Suppressor macrophage treated with lipopolysaccharide for 4 hours (primary cell): ENCODE measurements at regions not wholly inside any gene's neighbourhood (a gene's known extent, or its start where the extent isn't known, plus 50 kb on each side); places are given as distances from the start of the nearest gene placed in this dataset.

Experiments
- DNase-seq: peaks from one replicate; pipeline ENCODE4 v3.0.0-alpha.2; 2020

DNA sequence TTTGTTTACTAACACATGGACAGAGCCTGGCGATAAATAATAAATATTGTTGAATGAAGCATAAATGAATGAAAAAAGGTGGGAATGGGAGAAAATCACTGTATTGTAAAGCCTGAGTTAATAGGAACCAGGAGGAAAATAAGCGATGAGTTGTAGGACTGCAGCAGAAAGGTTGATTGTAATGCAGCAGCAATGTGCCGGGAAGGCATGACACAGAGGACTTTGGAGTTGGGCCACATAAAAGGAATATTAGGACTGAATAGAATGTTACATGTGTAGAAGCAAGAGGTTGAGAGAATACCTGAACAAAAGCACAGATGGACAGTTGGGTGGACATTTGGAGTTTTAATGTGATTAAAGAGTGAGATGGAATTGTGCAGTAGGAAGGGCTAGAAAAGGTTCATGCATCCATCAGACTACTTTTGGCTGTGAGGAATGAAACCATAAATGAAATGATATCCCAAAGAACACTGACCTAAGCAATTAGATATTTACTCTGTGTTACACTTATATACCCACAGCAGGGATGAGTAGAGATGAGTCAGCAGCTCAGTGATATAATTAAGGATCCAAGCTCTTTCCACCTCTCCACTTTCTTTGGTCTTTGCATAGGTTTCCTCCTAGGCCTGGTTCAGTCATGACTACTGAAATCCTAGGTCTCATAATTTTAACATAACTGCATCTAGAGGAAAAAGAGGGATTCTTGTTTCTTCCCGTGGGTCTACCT is 55.4 kb downstream of the CCER1 start:
- DNase-seq, result no peak

DNA sequence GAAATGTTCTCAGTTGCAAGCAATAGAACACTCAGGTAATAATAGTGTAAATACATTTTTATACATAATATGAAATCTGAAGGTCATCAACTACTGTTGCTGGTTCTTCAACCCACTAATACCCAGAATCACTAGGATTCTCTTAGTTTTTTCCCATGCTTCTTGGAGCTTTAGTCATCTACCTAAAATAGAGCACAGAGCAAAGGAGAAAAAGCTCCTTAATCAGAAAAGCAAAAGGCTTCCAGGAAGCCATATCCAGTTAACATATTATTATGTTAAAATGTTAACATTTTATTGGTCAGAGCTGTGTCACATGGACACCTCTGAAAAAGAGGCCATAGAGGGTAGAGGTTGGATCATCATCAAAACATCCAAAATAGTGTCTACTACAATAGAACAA is 57.0 kb downstream of the CCER1 start:
- no peak for DNase-seq

DNA sequence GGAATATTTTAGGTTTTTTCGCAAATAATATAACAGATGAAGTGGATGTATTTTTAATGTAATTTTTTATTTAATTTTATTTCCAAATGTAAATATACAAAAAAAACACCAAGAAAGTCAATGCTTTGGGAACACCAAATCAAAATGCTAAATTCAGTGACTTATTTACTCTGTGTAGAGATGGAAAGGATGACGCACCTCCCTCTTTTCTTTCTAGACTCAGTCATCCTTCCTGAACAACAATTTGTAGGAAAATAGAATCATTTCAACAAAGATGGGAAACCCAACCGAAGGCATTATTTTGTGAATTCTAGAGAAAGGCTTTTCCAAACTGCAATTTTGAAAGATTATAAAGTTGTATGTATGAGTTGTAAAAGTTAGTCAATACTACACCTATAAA is 57.7 kb downstream of the CCER1 start:
- no peak for DNase-seq

DNA sequence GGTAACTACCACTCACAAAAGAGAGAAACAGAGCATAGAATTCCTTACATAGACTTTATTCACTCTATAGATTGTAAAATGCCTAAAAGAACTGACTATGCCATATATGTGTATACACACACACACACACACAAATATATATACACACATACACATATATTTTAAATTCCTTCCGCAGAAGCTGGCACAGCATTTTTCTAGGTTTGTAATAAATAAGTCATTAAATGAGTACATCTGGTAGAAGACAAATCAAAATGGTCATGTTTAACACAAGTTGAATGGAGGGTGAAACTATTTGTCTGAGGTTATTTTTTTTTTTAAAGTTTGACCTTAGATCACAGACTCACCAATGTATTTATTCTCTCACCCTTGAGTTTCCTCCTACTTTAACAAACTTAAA is 58.2 kb downstream of the CCER1 start:
- DNase-seq, result no peak

DNA sequence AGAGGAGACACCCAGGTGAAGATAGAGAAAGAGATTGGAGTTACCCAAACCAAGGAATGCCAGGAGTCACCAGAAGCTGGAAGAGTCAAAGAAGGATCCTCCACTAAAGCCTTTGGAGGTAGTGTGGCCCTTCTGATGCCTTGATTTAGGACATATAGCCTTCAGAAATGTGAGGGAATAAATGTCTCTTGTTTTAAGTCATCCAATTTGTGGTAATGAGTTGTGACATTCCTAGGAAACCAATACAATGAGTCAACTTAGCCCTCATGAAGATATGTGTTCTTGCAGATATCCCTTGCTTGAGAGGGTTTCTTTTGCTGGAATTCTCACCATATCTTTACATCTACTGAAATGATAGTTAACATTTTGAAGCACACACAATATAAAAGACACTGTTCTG is 58.8 kb downstream of the CCER1 start:
- DNase-seq, result no peak

DNA sequence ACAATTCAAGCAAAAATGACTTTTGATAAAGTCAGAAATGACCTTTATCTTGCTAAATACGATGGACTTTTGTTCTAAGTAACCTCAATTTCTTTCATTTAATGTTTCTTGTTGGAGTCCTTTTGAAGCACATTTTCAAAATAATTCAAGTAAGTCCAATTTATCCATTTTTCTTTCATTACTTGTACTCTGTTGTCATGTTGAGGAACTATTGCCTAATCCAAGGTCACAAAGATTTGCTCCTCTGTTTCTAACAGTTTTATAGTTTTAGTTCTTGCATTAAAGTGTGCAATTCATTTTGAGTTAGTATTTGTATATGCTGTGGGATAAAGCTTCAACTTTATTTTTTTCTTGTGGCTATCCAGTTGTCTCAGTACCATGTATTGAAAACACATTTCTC is 66.7 kb downstream of the CCER1 start:
- no peak for DNase-seq

DNA sequence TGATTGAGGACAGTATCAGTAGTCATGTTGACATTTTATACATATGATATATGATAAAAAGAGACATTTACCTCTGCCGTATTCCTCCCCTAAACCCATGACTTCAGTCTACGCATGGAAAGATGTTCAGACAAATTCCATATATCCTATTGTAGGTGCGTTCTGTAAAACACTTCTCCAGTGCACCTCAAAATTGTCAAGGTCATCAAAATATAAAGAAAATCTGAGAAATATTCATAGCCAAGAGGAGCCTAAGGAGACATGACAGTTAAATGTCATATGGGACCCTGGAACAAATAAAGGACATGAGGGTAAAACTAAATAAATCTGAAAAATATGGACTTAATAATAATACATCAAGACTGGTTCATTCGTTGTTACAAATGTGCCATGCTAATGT is 71.5 kb downstream of the CCER1 start:
- DNase-seq, result no peak

DNA sequence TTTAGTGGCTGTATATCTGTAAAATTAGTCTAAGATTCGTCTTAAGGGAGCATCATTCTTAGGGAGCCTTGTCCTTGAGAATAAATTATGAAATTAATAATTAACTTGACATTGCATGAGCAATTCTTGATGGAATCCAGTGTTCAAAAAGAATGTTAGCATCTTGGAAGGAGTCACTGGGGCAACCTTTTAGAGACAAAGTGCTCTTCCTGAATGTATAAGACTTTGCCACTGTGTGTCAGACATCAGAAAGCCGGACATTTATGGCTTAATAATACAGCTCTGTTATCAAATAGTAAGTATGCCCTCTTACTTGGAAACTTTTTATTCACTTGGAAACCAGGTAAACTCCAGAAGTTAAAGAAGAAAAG is 83.3 kb downstream of the CCER1 start:
- DNase-seq, result no peak

DNA sequence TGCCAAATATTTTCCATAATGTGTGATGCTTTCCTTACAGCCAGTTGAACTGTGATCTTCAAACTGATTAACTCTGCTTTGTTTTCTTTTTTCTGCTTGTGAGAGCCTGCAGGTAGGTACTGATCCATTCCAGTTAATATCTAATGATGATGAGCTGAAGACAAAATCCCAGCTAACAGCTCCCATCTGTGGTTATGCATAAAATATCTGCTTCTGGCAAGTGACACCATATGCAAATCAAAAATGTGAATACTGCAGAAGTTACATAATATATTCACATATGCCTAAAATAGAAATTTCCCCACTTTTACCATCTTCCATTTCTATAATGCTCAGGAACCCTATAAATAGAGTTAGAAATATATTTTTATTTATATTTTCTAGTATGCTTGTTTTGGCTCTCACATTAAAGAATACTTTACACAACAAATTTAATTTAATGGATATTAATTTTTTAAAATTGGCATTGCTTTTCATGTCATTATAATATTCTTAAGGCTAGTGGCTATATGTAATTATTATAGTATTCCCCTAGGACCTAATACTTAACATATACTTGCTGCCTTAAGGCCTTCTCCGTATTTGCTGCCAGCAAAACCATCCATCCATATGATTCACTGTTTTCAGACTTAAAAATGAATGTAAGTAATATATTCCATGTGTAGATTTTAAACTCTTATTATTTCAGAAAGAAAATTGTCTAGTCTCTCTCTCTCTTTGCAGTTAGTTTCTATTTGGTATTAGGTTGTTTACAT is 83.8 kb downstream of the CCER1 start:
- DNase-seq, result no peak

DNA sequence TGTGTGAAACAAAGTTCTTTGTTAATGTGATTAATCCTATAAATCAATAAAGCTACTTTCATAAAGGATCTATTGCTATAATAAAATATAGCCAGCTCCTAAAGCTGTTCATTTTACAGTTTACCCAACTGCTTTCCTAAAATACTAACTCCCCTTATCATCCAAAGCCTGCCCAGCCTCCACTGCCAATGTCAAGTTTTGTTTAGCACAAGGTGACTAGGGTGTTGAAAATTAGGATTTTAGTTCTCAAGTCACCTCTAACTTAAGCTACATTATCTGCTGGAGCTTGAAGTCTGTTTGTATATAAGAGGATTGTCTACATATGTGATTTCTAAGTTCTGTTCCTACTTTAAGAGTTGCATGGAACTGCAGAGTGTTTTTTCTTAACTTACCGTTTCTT is 86.3 kb downstream of the CCER1 start:
- no peak for DNase-seq

DNA sequence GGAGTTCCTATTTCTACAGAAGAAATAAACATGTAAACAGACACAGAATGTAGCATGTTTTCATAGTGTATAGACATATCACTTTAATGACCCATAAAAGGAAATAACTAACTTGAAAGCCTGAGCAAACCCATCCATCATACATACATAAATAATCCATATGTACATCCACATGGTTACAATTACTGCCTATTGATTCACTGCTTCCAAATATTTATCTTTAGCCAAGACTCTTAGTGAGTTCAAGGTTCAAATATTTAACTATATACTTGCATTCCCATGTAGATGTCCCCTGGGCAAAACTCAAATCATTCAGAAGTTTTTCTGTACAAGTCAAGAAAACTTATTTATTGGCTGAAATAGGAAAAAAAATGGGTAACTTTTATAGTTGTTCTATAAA is 95.4 kb downstream of the CCER1 start:
- no peak for DNase-seq

DNA sequence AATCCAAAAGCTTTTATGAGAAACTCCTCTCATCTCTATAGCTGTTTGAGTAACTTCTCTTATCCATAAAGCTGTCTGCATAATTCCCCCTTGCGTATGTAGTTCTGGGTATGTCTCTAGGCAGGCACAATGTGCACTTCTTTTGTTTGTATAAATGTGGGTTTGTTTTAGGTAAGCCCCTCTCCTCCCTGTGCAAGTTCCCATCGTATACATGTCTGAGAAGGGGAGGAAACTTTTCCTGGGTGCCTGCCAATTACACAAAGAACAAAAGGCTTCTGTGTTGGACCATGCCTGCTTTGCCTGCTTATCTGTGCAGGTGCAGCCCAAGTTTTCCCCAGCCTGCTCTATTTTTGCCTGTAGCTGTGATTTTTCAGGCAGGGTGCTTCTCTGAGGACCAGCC is 96.7 kb downstream of the CCER1 start:
- no peak for DNase-seq

DNA sequence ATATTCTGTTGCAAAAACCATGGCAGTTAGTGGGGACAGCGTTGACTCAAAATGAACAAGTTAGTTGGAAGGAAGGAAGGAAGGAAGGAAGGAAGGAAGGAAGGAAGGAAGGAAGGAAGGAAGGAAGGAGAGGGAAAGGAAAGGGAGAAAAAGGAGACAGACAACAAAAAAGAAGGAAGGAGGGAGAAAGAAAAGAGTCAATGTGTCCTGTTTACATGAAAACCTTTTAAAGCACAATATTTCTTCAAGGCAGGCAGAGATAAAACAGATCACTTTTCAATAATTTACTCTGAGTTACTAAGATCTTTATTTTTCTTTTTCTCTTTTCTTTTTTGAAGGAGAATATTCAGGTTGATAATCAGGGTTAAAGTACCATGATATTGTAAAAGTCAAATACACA is 99.4 kb downstream of the CCER1 start:
- DNase-seq, result no peak

DNA sequence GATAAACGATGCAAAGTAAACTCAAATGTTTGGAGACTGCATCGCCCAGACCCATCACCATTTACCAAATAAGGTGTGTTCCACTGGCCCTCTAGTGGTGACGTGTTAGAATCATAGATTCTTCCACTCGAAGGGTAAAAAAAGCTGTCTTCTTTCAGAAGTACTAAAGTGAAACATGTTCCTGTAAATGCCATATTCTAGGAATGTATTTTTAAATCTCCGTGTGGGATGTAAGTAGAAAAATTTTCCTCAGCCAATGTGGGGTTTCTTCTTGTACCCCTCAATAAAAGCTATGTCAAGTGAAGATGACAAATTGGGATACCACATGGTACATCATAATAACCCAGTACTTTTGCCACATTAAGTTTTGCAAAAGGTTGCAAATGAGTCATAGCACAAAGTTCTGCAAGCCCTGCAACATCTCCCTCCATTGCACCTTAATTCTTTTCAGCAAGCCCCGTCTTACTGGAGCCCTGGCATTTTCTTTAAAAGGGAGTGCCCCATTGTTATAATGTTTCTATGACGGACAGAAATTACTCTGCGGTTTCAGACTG is 100.8 kb downstream of the CCER1 start:
- DNase-seq, result peak; percentile 35

DNA sequence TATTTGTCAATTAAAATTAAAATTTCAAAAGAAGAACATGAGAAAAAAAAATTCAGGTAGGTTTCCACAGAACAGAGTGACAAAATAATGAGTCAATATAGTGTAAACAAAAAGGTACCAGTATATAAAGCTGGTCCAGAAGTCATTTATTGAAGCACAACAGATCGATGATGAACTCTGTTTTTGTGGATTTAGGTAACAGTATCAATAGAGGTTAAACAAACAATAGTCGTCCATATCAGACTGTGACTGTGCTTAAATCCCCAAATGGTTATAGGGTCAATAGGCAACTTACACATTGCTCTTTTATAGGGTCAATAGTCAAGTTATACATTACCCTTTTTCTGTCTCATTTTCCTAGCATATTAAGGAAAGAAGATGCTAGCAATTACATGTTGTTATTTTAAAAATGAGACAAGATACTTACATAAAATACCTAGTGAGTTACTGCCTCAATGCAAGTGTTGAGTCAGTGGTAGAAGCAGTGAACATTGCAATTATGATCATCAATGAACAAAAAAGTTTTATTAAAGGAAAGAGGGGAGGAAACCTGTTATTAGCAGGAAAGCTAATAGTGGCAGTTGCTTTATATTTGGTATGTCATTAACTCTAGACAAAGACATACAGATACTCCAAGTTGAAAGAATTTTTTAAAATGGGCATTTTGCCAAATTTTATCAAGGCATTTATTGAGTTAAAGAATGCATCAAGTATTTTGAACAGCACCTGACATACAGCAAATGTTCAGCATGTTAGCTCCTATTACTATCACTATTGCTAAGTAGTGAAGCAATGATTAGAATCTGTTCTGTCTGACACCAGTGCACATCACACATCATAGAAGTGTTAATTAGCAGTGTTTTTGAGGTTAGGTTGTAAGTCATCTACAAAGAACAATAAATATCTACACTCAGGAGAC is 102.9 kb downstream of the CCER1 start:
- no peak for DNase-seq

DNA sequence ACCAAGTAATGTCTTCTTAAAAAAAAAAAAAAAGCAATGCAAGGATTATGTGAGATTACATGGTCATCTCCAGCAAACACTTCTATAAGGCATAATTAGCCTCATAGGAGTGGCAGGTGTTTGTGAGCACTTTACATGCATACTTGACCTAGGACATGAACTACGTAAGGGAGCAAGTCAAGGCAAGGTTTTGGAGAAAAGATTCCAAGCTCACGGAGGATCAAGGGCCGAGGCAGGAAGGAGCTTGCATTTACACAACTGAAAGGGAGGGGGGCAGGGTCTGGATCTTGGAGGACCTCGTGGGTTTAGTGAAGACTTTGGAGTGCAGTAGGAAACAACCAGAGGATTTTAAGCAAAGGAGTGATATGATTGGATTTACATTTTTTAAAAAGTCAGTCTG is 112.5 kb downstream of the CCER1 start:
- no peak for DNase-seq

DNA sequence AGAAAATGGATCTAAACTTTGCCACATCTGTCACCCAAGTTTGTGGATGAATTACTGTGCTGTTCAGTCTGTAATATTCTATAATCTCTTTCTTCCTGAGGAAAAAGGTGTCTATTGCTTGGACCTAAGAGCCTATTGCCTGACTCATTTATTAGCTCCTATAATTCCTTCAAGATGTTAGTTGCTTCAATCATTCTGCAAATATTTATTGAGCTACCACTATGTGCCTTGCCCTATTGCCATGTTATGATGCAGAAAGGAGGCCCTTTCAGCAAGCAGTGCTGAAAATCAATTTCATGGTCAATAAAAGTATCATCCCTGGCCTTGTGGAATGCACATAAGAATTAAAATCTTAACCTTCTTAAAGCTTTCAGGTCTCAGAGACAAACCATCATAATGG is 113.6 kb downstream of the CCER1 start:
- DNase-seq, result no peak

DNA sequence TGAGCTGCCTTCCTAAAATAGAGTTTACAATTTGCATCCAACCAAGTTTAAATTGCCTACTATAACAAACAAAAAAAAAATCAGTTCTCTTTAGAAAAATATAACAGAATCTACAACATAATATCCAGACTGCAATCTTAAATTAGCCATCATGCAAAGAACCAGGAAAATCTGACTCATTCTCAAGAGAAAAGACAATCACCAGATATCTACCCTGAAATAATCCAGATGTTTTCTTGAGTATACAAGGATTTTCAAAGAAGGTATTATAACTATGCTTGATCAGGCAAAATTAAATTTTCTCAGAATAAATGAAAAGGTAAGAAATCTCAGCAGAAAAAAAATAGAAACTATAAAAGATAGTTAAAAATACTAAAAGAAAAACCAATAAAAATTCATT is 115.6 kb downstream of the CCER1 start:
- no peak for DNase-seq

DNA sequence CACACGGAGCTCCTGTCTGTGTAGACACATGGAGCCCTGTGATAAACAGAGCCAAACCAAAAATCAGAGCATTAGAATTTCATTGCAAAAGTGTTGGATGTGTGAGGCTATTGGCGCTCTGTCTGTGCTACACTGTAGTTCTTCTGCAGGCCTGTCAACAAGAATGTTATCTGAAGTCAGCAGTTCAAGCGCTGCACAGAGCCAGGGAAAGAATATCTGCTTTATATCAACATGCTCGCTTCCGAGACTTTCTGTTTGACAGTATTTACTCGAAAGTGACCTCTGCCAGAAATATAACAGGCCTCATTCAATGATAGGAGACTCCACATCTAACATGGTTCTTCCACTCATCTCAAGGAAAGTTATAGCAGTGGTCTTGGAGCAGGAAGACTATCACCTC is 118.3 kb downstream of the CCER1 start:
- DNase-seq, result no peak

DNA sequence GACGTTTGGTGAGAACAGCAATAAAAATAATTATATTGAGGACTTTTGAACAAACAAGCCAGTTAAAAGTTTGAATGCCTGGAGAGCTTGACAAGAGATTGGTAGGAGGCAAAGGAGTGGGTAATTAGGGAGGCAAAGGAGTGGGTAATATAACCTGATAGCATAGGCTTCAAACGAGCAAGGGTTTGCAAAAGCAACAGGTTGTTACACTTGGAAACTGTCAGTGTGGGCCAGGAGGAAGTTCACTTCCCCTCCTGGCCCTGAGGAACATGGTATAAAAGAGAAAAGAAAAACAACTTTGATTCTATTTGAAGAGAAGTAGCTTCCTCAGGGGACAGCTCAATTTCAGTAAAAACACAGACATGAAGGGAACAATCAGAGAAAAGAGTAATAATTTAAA is 121.7 kb downstream of the CCER1 start:
- DNase-seq, result no peak

DNA sequence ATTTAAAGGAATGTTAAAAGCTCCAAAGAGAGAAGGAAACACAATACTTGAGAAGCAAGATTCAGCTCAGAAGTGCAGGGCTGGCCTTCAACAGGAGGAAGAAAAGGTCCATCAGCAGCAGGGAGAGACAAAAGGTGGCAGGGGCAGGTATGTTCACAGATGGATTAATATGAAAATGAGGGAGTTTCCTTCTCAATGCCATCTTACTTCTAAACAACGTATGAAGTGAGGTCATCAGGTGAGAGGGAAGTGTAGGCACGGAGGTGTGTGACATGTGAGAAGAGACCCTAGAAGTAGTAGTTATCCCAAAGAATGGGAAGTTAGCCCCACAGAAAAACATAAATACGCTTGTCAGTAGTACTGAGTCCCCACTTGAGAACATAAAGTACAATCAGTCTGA is 122.5 kb downstream of the CCER1 start:
- no peak for DNase-seq

DNA sequence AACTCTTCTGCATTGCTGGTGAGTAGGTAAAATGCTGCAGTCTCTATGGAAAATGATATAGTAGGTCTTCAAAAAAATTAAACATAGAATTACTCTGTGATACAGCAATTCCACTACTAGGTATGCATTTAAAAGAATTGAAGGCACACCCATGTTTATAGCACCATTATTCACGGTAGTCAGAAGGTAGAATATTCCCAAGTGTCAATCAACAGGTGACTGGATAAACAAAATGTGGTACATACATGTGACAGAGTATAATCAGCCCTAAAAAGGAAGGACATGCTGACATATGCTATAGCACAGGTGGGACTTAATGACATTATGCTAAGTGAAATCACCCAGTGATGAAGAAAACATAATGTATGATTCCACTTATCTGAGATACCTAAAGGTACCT is 123.3 kb downstream of the CCER1 start:
- no peak for DNase-seq

DNA sequence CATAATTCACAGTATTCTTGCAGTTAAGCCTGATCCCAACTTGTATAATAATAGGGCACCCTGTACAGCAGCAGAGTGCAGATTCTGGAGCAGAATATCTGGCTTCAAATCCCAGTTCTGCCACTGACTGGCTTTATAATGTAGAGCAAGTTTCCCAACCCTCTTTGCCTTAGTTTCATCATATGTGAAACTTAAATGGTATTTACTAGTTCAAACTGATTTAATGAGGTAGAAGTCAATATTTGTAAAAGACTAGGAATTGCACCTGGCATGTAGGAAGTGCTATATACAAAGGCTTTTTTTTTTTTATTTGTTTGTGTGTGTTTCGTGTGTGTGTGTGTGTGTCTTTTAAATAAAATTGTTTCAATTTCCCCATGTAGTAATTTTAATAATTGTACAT is 125.9 kb downstream of the CCER1 start:
- DNase-seq, result no peak

DNA sequence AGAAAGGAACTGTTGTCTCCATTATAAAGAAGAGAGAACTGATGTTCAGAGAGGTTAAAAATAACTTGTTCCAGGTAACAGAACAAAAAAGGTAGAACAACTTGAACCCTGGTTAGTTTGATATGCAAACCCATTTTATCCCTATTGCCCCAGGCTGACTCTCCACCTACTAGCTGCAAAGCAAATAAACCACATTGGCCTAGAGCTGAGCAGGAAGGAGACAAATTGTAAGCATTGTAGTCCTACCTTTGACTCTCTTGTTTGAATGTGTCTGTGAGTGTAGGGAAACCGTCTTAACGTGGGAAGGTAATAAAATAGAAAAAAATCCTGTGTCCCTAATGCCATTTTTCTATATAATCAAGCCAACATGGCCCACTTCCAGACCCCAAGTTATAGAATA is 126.4 kb downstream of the CCER1 start:
- no peak for DNase-seq
